ENCODE measurements at regions not wholly inside any gene's neighbourhood (a gene's known extent, or its start where the extent isn't known, plus 50 kb on each side); places are given as distances from the start of the nearest gene placed in this dataset.

DNA sequence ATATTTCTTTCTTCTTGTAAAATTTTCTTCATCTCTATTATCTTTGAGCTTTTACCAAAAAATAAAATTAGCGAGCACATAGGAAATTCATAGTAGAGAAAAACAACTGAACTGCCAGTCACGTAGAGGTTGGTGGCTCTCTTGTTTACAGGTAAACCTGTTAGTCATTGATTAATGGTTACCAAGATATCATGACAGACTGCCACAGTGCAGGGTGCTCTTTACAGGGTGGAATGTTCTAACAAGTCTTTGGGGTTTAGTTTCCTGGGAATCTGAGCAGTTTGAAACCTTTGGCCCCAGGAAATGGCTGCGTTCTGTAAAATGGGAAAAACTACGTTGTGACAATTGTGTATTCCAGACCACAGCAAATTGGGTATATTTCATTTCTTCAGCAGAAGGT, 407.3 kb upstream of the ADARB2 start:
- no peak for TF ChIP-seq CTCF (IDR thresholded peaks at IDR 0.05)
- no peak for TF ChIP-seq POLR2A (IDR thresholded peaks at IDR 0.05)

Data from right lobe of liver (tissue), 4 donors.